Duodenal mucosa (tissue), 2 donors: ENCODE measurements at regions not wholly inside any gene's neighbourhood (a gene's known extent, or its start where the extent isn't known, plus 50 kb on each side); places are given as distances from the start of the nearest gene placed in this dataset.

Experiments used
- H3K27ac ChIP-seq: one replicate; pipeline ENCODE4 v1.7.0; 2013; ENCODE audit warnings: low read depth, low read length
- H3K27me3 ChIP-seq, 2 donors: one replicate each; pipeline ENCODE4 v1.7.0; 2013; ENCODE audit warnings: low read length in 2 of 2, control low read depth in 1 of 2; ENCODE audit not compliant: insufficient read depth in 2 of 2, control insufficient read depth in 1 of 2
- H3K36me3 ChIP-seq, 2 donors: one replicate each; pipeline ENCODE4 v1.7.0; 2013; ENCODE audit warnings: low read length in 2 of 2, control low read depth in 1 of 2; ENCODE audit not compliant: insufficient read depth in 2 of 2, control insufficient read depth in 1 of 2
- H3K4me1 ChIP-seq, 2 donors: one replicate each; pipeline ENCODE4 v1.7.0; 2013; ENCODE audit warnings: low read length in 2 of 2, control low read depth in 1 of 2; ENCODE audit not compliant: insufficient read depth in 2 of 2, control insufficient read depth in 1 of 2
- H3K4me3 ChIP-seq, 2 donors: one replicate each; pipeline ENCODE4 v1.7.0; 2013; ENCODE audit warnings: low read length in 2 of 2, low read depth in 1 of 2
- H3K9ac ChIP-seq, 2 donors: one replicate each; pipeline ENCODE4 v1.7.0; 2013; ENCODE audit warnings: low read length in 2 of 2, low read depth in 1 of 2
- H3K9me3 ChIP-seq, 2 donors: one replicate each; pipeline ENCODE4 v1.7.0; 2013; ENCODE audit warnings: low read length in 2 of 2, control low read depth in 1 of 2; ENCODE audit not compliant: control insufficient read depth in 1 of 2

GRCh38 chr2:14340703-14341102 lies 291.8 kb upstream of the LRATD1 start:
- Histone ChIP-seq H3K9ac (no peak overlapping the region), H3K27ac (no peak overlapping the region), H3K27me3 (no peaks in the 10 kb centered on the region), H3K4me1 (no peaks in the 10 kb centered on the region), H3K9me3 (no peaks in the 10 kb centered on the region), H3K4me3 (no peak overlapping the region), H3K36me3 (no peaks in the 10 kb centered on the region)

DNA sequence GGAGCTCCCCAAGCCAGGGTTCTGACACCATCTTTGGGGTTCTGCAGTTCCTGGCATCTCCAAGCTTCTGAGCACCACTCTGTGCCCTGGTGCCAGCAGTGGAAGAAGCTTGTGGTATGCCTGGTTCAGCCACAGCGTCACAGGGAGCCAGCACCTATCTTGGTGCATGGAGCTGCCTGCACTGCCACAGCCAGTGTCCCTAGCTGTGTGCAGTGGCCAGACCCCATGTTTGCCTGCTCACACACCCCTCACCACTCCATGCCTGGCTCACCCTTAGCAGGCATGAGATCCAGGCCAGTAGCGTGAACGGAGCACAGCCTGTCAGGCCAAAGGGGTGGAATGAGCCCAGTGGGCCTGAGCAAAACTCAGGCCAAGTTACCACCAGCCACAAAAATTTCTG lies 290.2 kb upstream of the LRATD1 start:
- Histone ChIP-seq H3K4me3 (no peak overlapping the region), H3K9ac (no peak overlapping the region), H3K4me1 (no peaks in the 10 kb centered on the region), H3K27ac (no peak overlapping the region), H3K27me3 (no peaks in the 10 kb centered on the region), H3K9me3 (no peaks in the 10 kb centered on the region), H3K36me3 (no peaks in the 10 kb centered on the region)

DNA sequence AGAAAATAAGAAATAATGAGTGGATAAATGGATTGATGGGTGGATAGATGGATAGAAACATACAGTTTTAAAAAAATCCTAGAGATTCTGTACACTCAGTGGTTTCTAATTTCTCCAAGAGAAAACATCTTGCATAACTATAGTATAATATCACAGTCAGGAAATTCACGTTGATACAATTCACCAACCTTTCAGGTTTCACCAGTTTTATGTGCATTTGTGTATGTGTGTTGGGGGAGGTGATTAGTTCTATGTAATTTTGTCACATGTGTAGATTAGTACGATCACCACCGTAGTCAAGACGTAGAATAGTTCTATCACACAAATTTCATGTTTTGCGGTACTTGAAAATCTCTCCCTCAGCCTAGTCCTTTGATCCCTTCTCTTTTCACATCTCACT lies 288.2 kb upstream of the LRATD1 start:
- Histone ChIP-seq H3K27ac (no peak overlapping the region), H3K36me3 (no peaks in the 10 kb centered on the region), H3K9ac (no peak overlapping the region), H3K9me3 (no peaks in the 10 kb centered on the region), H3K27me3 (no peaks in the 10 kb centered on the region), H3K4me1 (no peaks in the 10 kb centered on the region), H3K4me3 (no peak overlapping the region)

GRCh38 chr2:14348247-14348646 lies 284.3 kb upstream of the LRATD1 start:
- no peaks in the 10 kb centered on the region for H3K36me3 ChIP-seq
- no peak overlapping the region for H3K27ac ChIP-seq
- no peaks in the 10 kb centered on the region for H3K27me3 ChIP-seq
- no peaks in the 10 kb centered on the region for H3K4me1 ChIP-seq
- H3K9me3 ChIP-seq, result no peaks in the 10 kb centered on the region
- no peak overlapping the region for H3K9ac ChIP-seq
- H3K4me3 ChIP-seq, result no peak overlapping the region

- no peak overlapping the region for H3K4me3 ChIP-seq
- H3K9ac ChIP-seq, result no peak overlapping the region
- no peak overlapping the region for H3K27ac ChIP-seq
- H3K4me1 ChIP-seq, result no peaks in the 10 kb centered on the region
- no peaks in the 10 kb centered on the region for H3K9me3 ChIP-seq
- H3K36me3 ChIP-seq, result no peaks in the 10 kb centered on the region
- H3K27me3 ChIP-seq, result no peaks in the 10 kb centered on the region
These were observed 281.7 kb upstream of the LRATD1 start for GRCh38 chr2:14350856-14351255.

DNA sequence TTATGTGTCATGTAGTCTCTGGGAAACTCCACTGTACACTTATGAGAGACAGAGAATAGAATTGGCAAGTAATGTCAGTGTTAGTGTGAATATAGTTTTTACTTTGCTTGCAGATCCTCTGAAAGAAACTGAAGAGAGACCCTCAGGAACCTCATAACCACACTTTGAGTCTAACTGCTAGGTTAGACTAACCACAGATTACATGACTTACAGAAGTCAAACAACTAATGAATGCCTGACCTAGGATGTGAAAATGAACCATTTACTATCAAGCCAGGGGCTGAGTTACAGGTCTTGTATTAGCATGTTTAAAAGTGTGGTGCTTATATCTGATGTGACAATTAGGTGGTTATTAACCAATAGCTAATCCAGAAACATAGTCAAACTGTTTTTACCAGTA lies 280.4 kb upstream of the LRATD1 start:
- Histone ChIP-seq H3K4me3 (no peak overlapping the region), H3K9ac (no peak overlapping the region), H3K27me3 (no peaks in the 10 kb centered on the region), H3K27ac (no peak overlapping the region), H3K4me1 (no peaks in the 10 kb centered on the region), H3K36me3 (no peaks in the 10 kb centered on the region), H3K9me3 (no peaks in the 10 kb centered on the region)

- Histone ChIP-seq H3K27ac (no peak overlapping the region), H3K27me3 (no peaks in the 10 kb centered on the region), H3K4me1 (no peaks in the 10 kb centered on the region), H3K36me3 (no peaks in the 10 kb centered on the region), H3K4me3 (no peak overlapping the region), H3K9me3 (no peaks in the 10 kb centered on the region), H3K9ac (no peak overlapping the region)
These were observed 278.3 kb upstream of the LRATD1 start for GRCh38 chr2:14354231-14354630.

DNA sequence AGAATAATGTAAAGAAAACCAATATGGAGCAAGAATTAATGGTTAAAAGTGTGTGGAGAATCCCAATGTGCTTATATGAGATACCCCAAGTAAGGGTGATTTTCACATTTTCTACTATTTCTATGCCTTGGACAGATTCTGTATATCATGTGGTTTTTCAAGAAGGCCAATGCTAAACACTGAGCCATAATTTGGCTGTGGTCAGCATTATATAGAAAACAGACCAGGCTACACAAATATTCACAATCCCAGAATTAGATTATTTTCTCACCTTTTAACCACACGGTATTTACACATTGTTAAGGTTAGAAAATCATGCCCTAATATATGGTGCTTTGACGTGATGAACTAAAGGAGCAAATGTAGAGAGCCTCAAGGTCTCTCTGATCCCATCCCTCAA lies 277.4 kb upstream of the LRATD1 start:
- Histone ChIP-seq H3K27ac (no peak overlapping the region), H3K36me3 (no peaks in the 10 kb centered on the region), H3K4me1 (no peaks in the 10 kb centered on the region), H3K9ac (no peak overlapping the region), H3K27me3 (no peaks in the 10 kb centered on the region), H3K9me3 (no peaks in the 10 kb centered on the region), H3K4me3 (no peak overlapping the region)

GRCh38 chr2:14358339-14358738 lies 274.2 kb upstream of the LRATD1 start:
- H3K9ac ChIP-seq, result no peak overlapping the region
- no peaks in the 10 kb centered on the region for H3K27me3 ChIP-seq
- no peak overlapping the region for H3K4me3 ChIP-seq
- H3K4me1 ChIP-seq, result peaks cover under 1 to 6% of the 10 kb centered on the region in 2 donors
- H3K36me3 ChIP-seq, result no peaks in the 10 kb centered on the region
- no peaks in the 10 kb centered on the region for H3K9me3 ChIP-seq
- no peak overlapping the region for H3K27ac ChIP-seq

GRCh38 chr2:14358774-14359173 lies 273.7 kb upstream of the LRATD1 start:
- H3K27ac ChIP-seq, result no peak overlapping the region
- no peaks in the 10 kb centered on the region for H3K36me3 ChIP-seq
- no peak overlapping the region for H3K4me3 ChIP-seq
- no peak overlapping the region for H3K9ac ChIP-seq
- H3K27me3 ChIP-seq, result no peaks in the 10 kb centered on the region
- H3K9me3 ChIP-seq, result no peaks in the 10 kb centered on the region
- peaks cover 5 to 10% of the 10 kb centered on the region in 2 donors for H3K4me1 ChIP-seq

DNA sequence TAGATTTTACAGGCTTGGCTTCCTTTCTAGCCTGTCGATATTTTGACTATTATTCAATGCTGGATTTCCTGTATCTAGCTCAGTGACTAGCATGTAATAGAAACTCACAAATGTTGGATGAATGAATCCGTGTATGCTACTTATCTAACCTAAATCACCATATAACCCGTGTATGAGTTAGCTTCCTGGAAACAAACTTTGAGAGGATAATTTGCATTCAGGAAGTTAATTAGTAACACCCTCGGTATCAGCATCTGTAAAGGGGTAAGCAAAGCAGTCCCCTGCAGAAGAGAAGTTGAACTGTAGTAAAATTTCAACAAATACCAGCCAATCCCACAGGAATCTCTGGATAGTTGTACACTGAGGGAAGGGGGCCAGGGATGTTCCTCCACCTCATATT lies 269.4 kb upstream of the LRATD1 start:
- H3K36me3 ChIP-seq, result no peaks in the 10 kb centered on the region
- H3K27ac ChIP-seq, result no peak overlapping the region
- no peak overlapping the region for H3K9ac ChIP-seq
- H3K9me3 ChIP-seq, result no peaks in the 10 kb centered on the region
- H3K27me3 ChIP-seq, result no peaks in the 10 kb centered on the region
- H3K4me1 ChIP-seq, result peaks cover 18 to 30% of the 10 kb centered on the region in 2 donors
- H3K4me3 ChIP-seq, result no peak overlapping the region
